ENCODE measurements at regions not wholly inside any gene's neighbourhood (a gene's known extent, or its start where the extent isn't known, plus 50 kb on each side); places are given as distances from the start of the nearest gene placed in this dataset.

GRCh38 chr17:33583518-33584417, 290.7 kb upstream of the ASIC2 start:
- TF ChIP-seq CTCF (IDR thresholded peaks at IDR 0.05) (no peak), POLR2A (IDR thresholded peaks at IDR 0.05) (no peak)

Measured in Peyer's patch (tissue), 4 donors.